GM18861 (cell line): ENCODE measurements at regions not wholly inside any gene's neighbourhood (a gene's known extent, or its start where the extent isn't known, plus 50 kb on each side); places are given as distances from the start of the nearest gene placed in this dataset.
"Not testable (repeated sequence)": the region's sequence is repeated elsewhere in the genome, so short reads cannot be mapped to it uniquely, and the experiment has no call there.

Source experiments
- ATAC-seq: cut with Tn5 transposase; IDR thresholded peaks from one replicate; pipeline ENCODE4 v1.9.1; 2021; ENCODE audit not compliant: unreplicated experiment

GRCh38 chr14:65958664-65959562 is 527.3 kb upstream of the CCDC196 start:
- peak; percentile 46 for ATAC-seq

GRCh38 chr14:65959563-65960024 is 526.6 kb upstream of the CCDC196 start:
- ATAC-seq, result peak; percentile 95

- ATAC-seq, result no peak
Measured at GRCh38 chr14:65961004-65961403, 525.2 kb upstream of the CCDC196 start.

GRCh38 chr14:65962952-65963351 is 523.2 kb upstream of the CCDC196 start:
- ATAC-seq, result no peak

GRCh38 chr14:65964366-65964765 is 521.8 kb upstream of the CCDC196 start:
- no peak for ATAC-seq

- ATAC-seq, result no peak
Measured at GRCh38 chr14:65966188-65966587, 520.0 kb upstream of the CCDC196 start.

- ATAC-seq, result no peak
Measured at GRCh38 chr14:65972346-65972870, 513.8 kb upstream of the CCDC196 start.

GRCh38 chr14:65972891-65973290 is 513.3 kb upstream of the CCDC196 start:
- no peak for ATAC-seq

- ATAC-seq, result no peak
Measured at GRCh38 chr14:65975865-65976264, 510.3 kb upstream of the CCDC196 start.

GRCh38 chr14:65976761-65977404 is 509.3 kb upstream of the CCDC196 start:
- no peak for ATAC-seq

GRCh38 chr14:65981192-65981843 is 504.9 kb upstream of the CCDC196 start:
- no peak for ATAC-seq

- no peak for ATAC-seq
Measured at GRCh38 chr14:65986041-65986440, 500.1 kb upstream of the CCDC196 start.

- no peak for ATAC-seq
Measured at GRCh38 chr14:65989981-65990380, 496.2 kb upstream of the CCDC196 start.

GRCh38 chr14:65991104-65991503 is 495.1 kb upstream of the CCDC196 start:
- no peak for ATAC-seq

- not testable (repeated sequence) for ATAC-seq
Measured at GRCh38 chr14:65991935-65992334, 494.2 kb upstream of the CCDC196 start.

- ATAC-seq, result no peak
Measured at GRCh38 chr14:65993103-65993502, 493.1 kb upstream of the CCDC196 start.

- ATAC-seq, result no peak
Measured at GRCh38 chr14:65993996-65994395, 492.2 kb upstream of the CCDC196 start.

- no peak for ATAC-seq
Measured at GRCh38 chr14:65997347-65997746, 488.8 kb upstream of the CCDC196 start.

GRCh38 chr14:65999865-66000264 is 486.3 kb upstream of the CCDC196 start:
- ATAC-seq, result no peak

- no peak for ATAC-seq
Measured at GRCh38 chr14:66000766-66001165, 485.4 kb upstream of the CCDC196 start.

- no peak for ATAC-seq
Measured at GRCh38 chr14:66001356-66001755, 484.8 kb upstream of the CCDC196 start.
